Loucy (cell line): ENCODE measurements at regions not wholly inside any gene's neighbourhood (a gene's known extent, or its start where the extent isn't known, plus 50 kb on each side); places are given as distances from the start of the nearest gene placed in this dataset.
A peak's percentile ranks its signal among the peaks of the same experiment; 100 is the strongest.

ENCODE experiments used
- H2AFZ ChIP-seq: fragments of 200-600 bp; sonication (generic); 2 replicates; pipeline ENCODE4 v1.6.0; 2016; ENCODE audit warnings: antibody characterized with exemption, mild to moderate bottlenecking, low read length, moderate library complexity
- H3F3A ChIP-seq: fragments of 200-600 bp; 2 replicates; pipeline ENCODE4 v1.6.0; 2016; ENCODE audit warnings: antibody characterized with exemption, low read depth, mild to moderate bottlenecking
- H3K27me3 ChIP-seq: fragments of 200-600 bp; sonication (generic); 2 replicates; pipeline ENCODE4 v1.6.1; 2014; ENCODE audit warnings: low read length, mild to moderate bottlenecking; ENCODE audit not compliant: insufficient read depth, poor library complexity, severe bottlenecking
- H3K36me3 ChIP-seq: fragments of 200-600 bp; sonication (generic); 2 replicates; pipeline ENCODE4 v1.6.1; 2016; ENCODE audit warnings: low read length; ENCODE audit not compliant: insufficient read depth
- H3K4me1 ChIP-seq: fragments of 200-600 bp; sonication (generic); 2 replicates; pipeline ENCODE4 v1.5.1; 2014; ENCODE audit warnings: low read length, mild to moderate bottlenecking; ENCODE audit not compliant: insufficient read depth, poor library complexity, severe bottlenecking
- H3K4me2 ChIP-seq: fragments of 200-600 bp; sonication (generic); 2 replicates; pipeline ENCODE4 v1.6.0; 2014; ENCODE audit warnings: antibody characterized with exemption, low read length, low read depth, mild to moderate bottlenecking; ENCODE audit not compliant: poor library complexity, severe bottlenecking
- H3K4me3 ChIP-seq: fragments of 200-600 bp; sonication (generic); 2 replicates; pipeline ENCODE4 v1.5.1; 2014; ENCODE audit warnings: low read length, mild to moderate bottlenecking, mixed read lengths; ENCODE audit not compliant: poor library complexity, severe bottlenecking
- H3K79me2 ChIP-seq: fragments of 200-600 bp; sonication (generic); 2 replicates; pipeline ENCODE4 v1.6.1; 2014; ENCODE audit warnings: low read length; ENCODE audit not compliant: insufficient read depth
- H3K9ac ChIP-seq: fragments of 200-600 bp; sonication (generic); 2 replicates; pipeline ENCODE4 v1.6.0; 2014; ENCODE audit warnings: mild to moderate bottlenecking, low read depth, low read length, moderate library complexity; ENCODE audit not compliant: poor library complexity, severe bottlenecking
- H3K9me2 ChIP-seq: fragments of 200-600 bp; sonication (generic); replicated peaks from 2 replicates; pipeline ENCODE4 v1.6.1; 2016; ENCODE audit warnings: low read depth, low read length, mixed read lengths
- H3K9me3 ChIP-seq: fragments of 200-600 bp; sonication (generic); 2 replicates; pipeline ENCODE4 v1.6.1; 2014; ENCODE audit warnings: mild to moderate bottlenecking, antibody characterized with exemption, low read length, low read depth; ENCODE audit not compliant: insufficient read depth
- H4K20me1 ChIP-seq: fragments of 200-600 bp; sonication (generic); 2 replicates; pipeline ENCODE4 v1.6.0; 2014; ENCODE audit warnings: antibody characterized with exemption, low read length, mild to moderate bottlenecking; ENCODE audit not compliant: insufficient read depth, poor library complexity, severe bottlenecking
- CTCF ChIP-seq: fragments of 200-600 bp; sonication (generic); conservative IDR thresholded peaks from 2 replicates; pipeline ENCODE4 v1.5.1; 2014; ENCODE audit warnings: mild to moderate bottlenecking, antibody characterized with exemption, low read length
- EZH2phosphoT487 ChIP-seq: fragments of 200-600 bp; IDR thresholded peaks from 2 replicates; pipeline ENCODE4 v1.6.1; 2018; ENCODE audit warnings: antibody characterized with exemption, mild to moderate bottlenecking, moderate library complexity, borderline replicate concordance

- no peak overlapping the region for H3K9ac ChIP-seq
These were observed 174.4 kb downstream of the MARCHF11 start for GRCh38 chr5:16005225-16005624.

GRCh38 chr5:16000056-16000455, 179.5 kb downstream of the MARCHF11 start:
- Histone ChIP-seq H3K4me1 (no peaks in the 10 kb centered on the region), H3K9ac (no peak overlapping the region), H3K27me3 (no peaks in the 10 kb centered on the region), H4K20me1 (no peaks in the 10 kb centered on the region), H3K4me2 (no peak overlapping the region), H3K9me2 (no peaks in the 10 kb centered on the region), H3K36me3 (no peaks in the 10 kb centered on the region), H3K79me2 (no peaks in the 10 kb centered on the region), H3K9me3 (no peaks in the 10 kb centered on the region), H3F3A (no peaks in the 10 kb centered on the region), H3K4me3 (no peak overlapping the region), H2AFZ (no peak overlapping the region)
- TF ChIP-seq CTCF (no peak), EZH2phosphoT487 (no peak)

More at GRCh38 chr5:16005225-16005624, 174.4 kb downstream of the MARCHF11 start:
- Histone ChIP-seq H3K36me3 (no peaks in the 10 kb centered on the region), H3K4me2 (no peak overlapping the region), H3K79me2 (no peaks in the 10 kb centered on the region), H3K9me3 (no peaks in the 10 kb centered on the region), H3K4me1 (no peaks in the 10 kb centered on the region), H3K27me3 (no peaks in the 10 kb centered on the region), H3F3A (no peaks in the 10 kb centered on the region), H2AFZ (no peak overlapping the region), H3K4me3 (no peak overlapping the region), H3K9me2 (no peaks in the 10 kb centered on the region), H4K20me1 (no peaks in the 10 kb centered on the region)
- no peak for TF ChIP-seq EZH2phosphoT487
- no peak for TF ChIP-seq CTCF

GRCh38 chr5:15995341-15996052, 184.1 kb downstream of the MARCHF11 start:
- no peak overlapping the region for H3K4me2 ChIP-seq
- H3K4me1 ChIP-seq, result no peaks in the 10 kb centered on the region
- no peaks in the 10 kb centered on the region for H3K79me2 ChIP-seq
- H3K9me3 ChIP-seq, result peaks cover 6% of the 10 kb centered on the region; the same call in 1 of the 2 replicates
- no peaks in the 10 kb centered on the region for H3K36me3 ChIP-seq
- no peak overlapping the region for H3K9ac ChIP-seq
- H3F3A ChIP-seq, result no peaks in the 10 kb centered on the region
- no peaks in the 10 kb centered on the region for H4K20me1 ChIP-seq
- H3K9me2 ChIP-seq, result no peaks in the 10 kb centered on the region
- no peak overlapping the region for H3K4me3 ChIP-seq
- no peak overlapping the region for H2AFZ ChIP-seq
- TF ChIP-seq CTCF (peak; percentile 52), EZH2phosphoT487 (no peak)
- H3K27me3 ChIP-seq, result no peaks in the 10 kb centered on the region
